Tibial artery (tissue), 4 donors: ENCODE measurements at regions not wholly inside any gene's neighbourhood (a gene's known extent, or its start where the extent isn't known, plus 50 kb on each side); places are given as distances from the start of the nearest gene placed in this dataset.

Source experiments
- DNase-seq, 2 donors: peaks; one replicate each; pipeline ENCODE4 v3.0.0-alpha.2; 2019
- H3K27ac ChIP-seq, 2 donors: fragments of 200-600 bp; sonication (generic) in 1 of 2; 1 replicate in 1 of 2; 2 replicates in 1 of 2; pipeline ENCODE4 v1.5.1; 2018 to 2019; ENCODE audit warnings: mild to moderate bottlenecking in 1 of 2
- H3K27me3 ChIP-seq, 2 donors: fragments of 200-600 bp; sonication (generic) in 1 of 2; one replicate each; pipeline versions ENCODE4 v1.5.1 to v1.6.0; 2016 to 2019
- H3K36me3 ChIP-seq, 3 donors: fragments of 200-600 bp; sonication (generic) in 2 of 3; one replicate each; pipeline ENCODE4 v1.5.1; 2016 to 2019; ENCODE audit warnings: mild to moderate bottlenecking in 2 of 3
- H3K4me1 ChIP-seq, 4 donors: fragments of 200-600 bp; sonication (generic) in 2 of 4; 1 replicate in 3 of 4; 2 replicates in 1 of 4; pipeline ENCODE4 v1.5.1; 2016 to 2019
- H3K4me3 ChIP-seq, 2 donors: fragments of 200-600 bp; sonication (generic) in 1 of 2; 1 replicate in 1 of 2; 2 replicates in 1 of 2; pipeline ENCODE4 v1.5.1; 2018 to 2019; ENCODE audit warnings: mild to moderate bottlenecking in 2 of 2
- H3K9me3 ChIP-seq, 3 donors: fragments of 200-600 bp; sonication (generic) in 1 of 3; one replicate each; pipeline ENCODE4 v1.5.1; 2016 to 2019
- CTCF ChIP-seq, 2 experiments: fragments of 200-600 bp in 1 of 2; fragments of 450-650 bp in 1 of 2; IDR thresholded peaks; one replicate each; pipeline ENCODE4 v1.5.1; 2017 to 2019; ENCODE audit warnings: antibody characterized with exemption in 2 of 2, mild to moderate bottlenecking in 1 of 2, moderate library complexity in 1 of 2
- intact Hi-C: fragments of 100-400 bp; cut with DNase I; formaldehyde crosslinking; loops from one replicate; pipeline ENCODE4 v1.15.0; 2023; ENCODE audit warnings: low total_unique reads

GRCh38 chr7:41046221-41046761 is 656.6 kb downstream of the INHBA start:
- DNase-seq, result no peak
- Histone ChIP-seq H3K27me3 (no peaks in the 10 kb centered on the region), H3K9me3 (peaks cover 0 to 5% (median 5%) of the 10 kb centered on the region in 3 donors), H3K36me3 (no peaks in the 10 kb centered on the region), H3K4me1 (no peaks in the 10 kb centered on the region), H3K4me3 (no peak overlapping the region), H3K27ac (no peak overlapping the region)
- intact Hi-C loops, result no loop called here
- TF ChIP-seq CTCF (IDR thresholded peaks at IDR 0.05), result no peak

- Histone ChIP-seq H3K36me3 (no peaks in the 10 kb centered on the region), H3K9me3 (peaks cover 0 to 5% (median 5%) of the 10 kb centered on the region in 3 donors), H3K27ac (no peak overlapping the region), H3K4me3 (no peak overlapping the region), H3K27me3 (no peaks in the 10 kb centered on the region), H3K4me1 (no peaks in the 10 kb centered on the region)
- TF ChIP-seq CTCF (IDR thresholded peaks at IDR 0.05), result no peak
- intact Hi-C loops, result no loop called here
- no peak for DNase-seq
Measured at GRCh38 chr7:41045556-41046123, 657.2 kb downstream of the INHBA start.

- H3K27me3 ChIP-seq, result no peaks in the 10 kb centered on the region
- H3K4me3 ChIP-seq, result no peak overlapping the region
- H3K27ac ChIP-seq, result no peak overlapping the region
- no peaks in the 10 kb centered on the region for H3K4me1 ChIP-seq
- intact Hi-C loops, result no loop called here
- H3K9me3 ChIP-seq, result peaks cover 0 to 5% (median 5%) of the 10 kb centered on the region in 3 donors
- no peak for DNase-seq
- no peak for TF ChIP-seq CTCF (IDR thresholded peaks at IDR 0.05)
- H3K36me3 ChIP-seq, result no peaks in the 10 kb centered on the region
Measured at GRCh38 chr7:41039981-41040380, 662.9 kb downstream of the INHBA start.

- Histone ChIP-seq H3K27ac (no peak overlapping the region), H3K36me3 (no peaks in the 10 kb centered on the region), H3K4me1 (no peaks in the 10 kb centered on the region), H3K9me3 (peaks cover 0 to 5% (median 5%) of the 10 kb centered on the region in 3 donors), H3K27me3 (no peaks in the 10 kb centered on the region), H3K4me3 (no peak overlapping the region)
- TF ChIP-seq CTCF (IDR thresholded peaks at IDR 0.05), result no peak
- no peak for DNase-seq
- intact Hi-C loops, result no loop called here
Measured at GRCh38 chr7:41039386-41039953, 663.4 kb downstream of the INHBA start.

- peaks cover 0 to 2% (median under 1%) of the 10 kb centered on the region in 3 donors for H3K9me3 ChIP-seq
- intact Hi-C loops, result no loop called here
- no peak overlapping the region for H3K27ac ChIP-seq
- H3K4me1 ChIP-seq, result no peaks in the 10 kb centered on the region
- TF ChIP-seq CTCF (IDR thresholded peaks at IDR 0.05), result no peak
- no peaks in the 10 kb centered on the region for H3K27me3 ChIP-seq
- no peak overlapping the region for H3K4me3 ChIP-seq
- H3K36me3 ChIP-seq, result no peaks in the 10 kb centered on the region
- no peak for DNase-seq
Measured at GRCh38 chr7:41038211-41038610, 664.7 kb downstream of the INHBA start.
